ENCODE measurements at regions not wholly inside any gene's neighbourhood (a gene's known extent, or its start where the extent isn't known, plus 50 kb on each side); places are given as distances from the start of the nearest gene placed in this dataset.

GRCh38 chr12:125968413-125968812 is 903.2 kb downstream of the AACS start:
- TF ChIP-seq MAX (IDR thresholded peaks at IDR 0.05): no peak
- no peak for TF ChIP-seq RAD21 (IDR thresholded peaks at IDR 0.05; ENCODE audit: low read depth)
- TF ChIP-seq TCF12 (IDR thresholded peaks at IDR 0.05; ENCODE audit: low read depth): no peak
- no peak for TF ChIP-seq REST (IDR thresholded peaks at IDR 0.05; ENCODE audit: low read depth)
- no peak for TF ChIP-seq TEAD4 (IDR thresholded peaks at IDR 0.05)
- TF ChIP-seq TAF1 (IDR thresholded peaks at IDR 0.05; ENCODE audit: low read depth): no peak
- TF ChIP-seq EP300 (IDR thresholded peaks at IDR 0.05; ENCODE audit: borderline replicate concordance): no peak
- TF ChIP-seq FOXM1 (IDR thresholded peaks at IDR 0.05; ENCODE audit: borderline replicate concordance, low read depth): no peak
- no peak for TF ChIP-seq NFIC (IDR thresholded peaks at IDR 0.05)
- no peak for TF ChIP-seq YY1 (IDR thresholded peaks at IDR 0.05; ENCODE audit: low read depth)
- TF ChIP-seq CEBPB (IDR thresholded peaks at IDR 0.05): no peak
- TF ChIP-seq ZBTB7A (IDR thresholded peaks at IDR 0.05; ENCODE audit: low read depth): no peak
- no peak for TF ChIP-seq CREB1 (IDR thresholded peaks at IDR 0.05; ENCODE audit: low read depth)
